GM12878 (cell line): ENCODE measurements at regions not wholly inside any gene's neighbourhood (a gene's known extent, or its start where the extent isn't known, plus 50 kb on each side); places are given as distances from the start of the nearest gene placed in this dataset.

Experiments used
- ATAC-seq: fragments of 200-7000 bp; cut with Tn5 transposase; 3 replicates; pipeline ENCODE4 v1.9.1; 2020; ENCODE audit warnings: mild to moderate bottlenecking, moderate library complexity
- BruUV-seq: library from RNA; stranded (reverse); fragments of 400-500 nt; replicated peaks from 2 replicates; lab custom pipeline; 2021; lab: Mats Ljungman, UMichigan
- CTCF ChIA-PET: fragments of 300-600 bp; sonication (Branson Sonifier 250); formaldehyde crosslinking; extraction: SDS; loops from one replicate; lab custom pipeline; 2021; ENCODE audit warnings: inconsistent platforms; lab: Yijun Ruan, JAX
- POLR2A ChIA-PET: fragments of 350-600 bp; formaldehyde crosslinking; extraction: SDS; loops from one replicate; lab custom pipeline; 2021; ENCODE audit warnings: inconsistent platforms; lab: Charles Lee
- RAD21 ChIA-PET: fragments of 300-600 bp; sonication (Branson Sonifier 250); formaldehyde crosslinking; loops from one replicate; lab custom pipeline; 2023; ENCODE audit warnings: antibody characterized with exemption; ENCODE audit not compliant: unreplicated experiment; lab: Charles Lee
- SMC1A ChIA-PET: fragments of 300-600 bp; sonication (Branson Sonifier 250); formaldehyde crosslinking; loops from one replicate; lab custom pipeline; 2023; ENCODE audit not compliant: unreplicated experiment, uncharacterized antibody; lab: Charles Lee
- DNase-seq: peaks from one replicate; pipeline ENCODE4 v3.0.0-alpha.2; 2011; ENCODE audit warnings: low read depth, low spot score
- FAIRE-seq: peaks from 3 replicates; lab custom pipeline; 2011; peaks lifted over from hg19 to GRCh38; lab: Jason Lieb, UNC
- H2AFZ ChIP-seq: 2 replicates; pipeline ENCODE4 v1.6.0; 2011; ENCODE audit warnings: low read depth, low read length, control low read depth; ENCODE audit not compliant: control insufficient read depth
- H3K27ac ChIP-seq: 2 replicates; pipeline ENCODE4 v1.5.1; 2011; ENCODE audit warnings: control low read depth; ENCODE audit not compliant: control insufficient read depth, insufficient read depth
- H3K27me3 ChIP-seq, 2 experiments: replicated peaks in 1 of 2; 2 replicates each; pipeline versions ENCODE4 v1.6.0 to v1.6.1; 2011; ENCODE audit warnings: low read length in 1 of 2; ENCODE audit not compliant: control insufficient read depth in 2 of 2, insufficient read depth in 2 of 2
- H3K36me3 ChIP-seq, 2 experiments: 2 replicates each; pipeline ENCODE4 v1.5.1; 2011; ENCODE audit warnings: low read length in 1 of 2; ENCODE audit not compliant: control insufficient read depth in 2 of 2, insufficient read depth in 2 of 2
- H3K4me1 ChIP-seq: 2 replicates; pipeline ENCODE4 v1.6.1; 2011; ENCODE audit warnings: mild to moderate bottlenecking, low read length, moderate library complexity, mixed read lengths; ENCODE audit not compliant: control insufficient read depth, insufficient read depth
- H3K4me2 ChIP-seq: 2 replicates; pipeline ENCODE4 v1.6.0; 2011; ENCODE audit warnings: control low read depth; ENCODE audit not compliant: control insufficient read depth, insufficient read depth
- H3K4me3 ChIP-seq: fragments of 200-600 bp; sonication (generic); 2 replicates; pipeline ENCODE4 v1.5.1; 2016
- H3K79me2 ChIP-seq: 2 replicates; pipeline ENCODE4 v1.6.0; 2011; ENCODE audit warnings: low read length; ENCODE audit not compliant: control insufficient read depth, insufficient read depth
- H3K9ac ChIP-seq: 2 replicates; pipeline ENCODE4 v1.8.0; 2011; ENCODE audit warnings: low read length, control low read depth, mixed read lengths; ENCODE audit not compliant: control insufficient read depth, insufficient read depth
- H3K9me3 ChIP-seq: replicated peaks from 3 replicates; pipeline ENCODE4 v1.5.1; 2011; ENCODE audit warnings: mild to moderate bottlenecking, low read length; ENCODE audit not compliant: control insufficient read depth, insufficient read depth
- H4K20me1 ChIP-seq: 2 replicates; pipeline ENCODE4 v1.6.0; 2011; ENCODE audit not compliant: control insufficient read depth, insufficient read depth
- BACH1 ChIP-seq: fragments of 450-650 bp; IDR thresholded peaks from 2 replicates; pipeline ENCODE4 v1.6.1; 2017; ENCODE audit warnings: mild to moderate bottlenecking, borderline replicate concordance
- BMI1 ChIP-seq: fragments of 450-650 bp; IDR thresholded peaks from 2 replicates; pipeline ENCODE4 v1.6.1; 2016; ENCODE audit warnings: mild to moderate bottlenecking, moderate library complexity, borderline replicate concordance
- RUNX3 ChIP-seq: IDR thresholded peaks from 2 replicates; pipeline ENCODE4 v1.6.1; 2012; ENCODE audit warnings: low read length, inconsistent platforms
- USF1 ChIP-seq: IDR thresholded peaks from 2 replicates; pipeline ENCODE4 v1.6.1; 2011; ENCODE audit warnings: borderline replicate concordance, low read depth, mild to moderate bottlenecking, moderate library complexity, mixed read lengths, low read length; ENCODE audit not compliant: insufficient read depth; ENCODE audit errors: extremely low read length
- ZBTB33 ChIP-seq: fragments of 450-650 bp; IDR thresholded peaks from 2 replicates; pipeline ENCODE4 v1.6.1; 2017; ENCODE audit warnings: mild to moderate bottlenecking
- WGBS: methylation state at CpG from one replicate; pipeline ENCODE4 v1.1.6; 2016; ENCODE audit warnings: low lambda C conversion rate; ENCODE audit not compliant: insufficient replicate concordance, insufficient coverage; ENCODE audit errors: missing lambda C conversion rate; 5-methylcytosine and 5-hydroxymethylcytosine counted together
- in situ Hi-C: fragments of 300-500 bp; cut with MboI; formaldehyde crosslinking; loops from 9 replicates; pipeline ENCODE4 v1.14.3; 2018; ENCODE audit warnings: mixed read lengths
- intact Hi-C: fragments of 100-400 bp; cut with micrococcal nuclease; formaldehyde crosslinking; loops from one replicate; pipeline ENCODE4 v1.14.2; 2022; ENCODE audit not compliant: unreplicated experiment

GRCh38 chr19:31784671-31785101 is 435.4 kb upstream of the TSHZ3 start:
- POLR2A ChIA-PET: no interaction called here
- intact Hi-C loops: no loop called here

More at GRCh38 chr19:31784671-31785101, 435.4 kb upstream of the TSHZ3 start:
- no TSS peak for BruUV-seq
- in situ Hi-C loops: no loop called here
- H3K9ac ChIP-seq: no peak overlapping the region
- H4K20me1 ChIP-seq: no peaks in the 10 kb centered on the region
- no peaks in the 10 kb centered on the region for H3K36me3 ChIP-seq
- no peaks in the 10 kb centered on the region for H3K4me1 ChIP-seq
- no peak overlapping the region for H3K4me3 ChIP-seq
- ATAC-seq (no peak), DNase-seq (no peak), FAIRE-seq (no peak)
- ChIA-PET CTCF (no interaction called here), RAD21 (no interaction called here), SMC1A (no interaction called here)
- TF ChIP-seq BMI1: no peak
- no peak for TF ChIP-seq USF1
- no peak for TF ChIP-seq BACH1
- TF ChIP-seq RUNX3: no peak
- no peak for TF ChIP-seq ZBTB33
- no peaks in the 10 kb centered on the region for H3K27me3 ChIP-seq
- H2AFZ ChIP-seq: no peak overlapping the region
- no peaks in the 10 kb centered on the region; the same call in 2 of the 3 replicates for H3K9me3 ChIP-seq
- no peak overlapping the region for H3K27ac ChIP-seq
- 25% methylated on average over 3 of the region's 3 CpGs for WGBS
- no peak overlapping the region for H3K4me2 ChIP-seq
- H3K79me2 ChIP-seq: no peaks in the 10 kb centered on the region
